Spleen (tissue), 11 donors: ENCODE measurements at regions not wholly inside any gene's neighbourhood (a gene's known extent, or its start where the extent isn't known, plus 50 kb on each side); places are given as distances from the start of the nearest gene placed in this dataset.

ENCODE experiments used
- DNase-seq: peaks from one replicate; pipeline ENCODE4 v3.0.0-alpha.2; 2020
- H3K27ac ChIP-seq, 8 donors: fragments of 200-600 bp; sonication (generic) in 7 of 8; 1 replicate in 4 of 8; 2 replicates in 4 of 8; pipeline versions ENCODE4 v1.5.0 to v1.8.0; 2016 to 2021; ENCODE audit warnings: inconsistent platforms in 4 of 8, mild to moderate bottlenecking in 4 of 8, moderate library complexity in 1 of 8
- H3K27me3 ChIP-seq, 7 donors: fragments of 200-600 bp; sonication (generic) in 6 of 7; replicated peaks in 1 of 7; 1 replicate in 4 of 7; 2 replicates in 3 of 7; pipeline versions ENCODE4 v1.5.0 to v1.8.0; 2016 to 2021; ENCODE audit warnings: inconsistent platforms in 3 of 7, mild to moderate bottlenecking in 1 of 7
- H3K36me3 ChIP-seq, 6 donors: fragments of 200-600 bp; sonication (generic) in 5 of 6; 1 replicate in 4 of 6; 2 replicates in 2 of 6; pipeline versions ENCODE4 v1.5.0 to v1.8.0; 2016 to 2021; ENCODE audit warnings: inconsistent platforms in 2 of 6
- H3K4me1 ChIP-seq, 6 donors: fragments of 200-600 bp; sonication (generic) in 5 of 6; 1 replicate in 3 of 6; 2 replicates in 3 of 6; pipeline versions ENCODE4 v1.5.0 to v1.8.0; 2016 to 2021; ENCODE audit warnings: inconsistent platforms in 3 of 6
- H3K4me3 ChIP-seq, 8 donors: fragments of 200-600 bp; sonication (generic) in 7 of 8; 1 replicate in 4 of 8; 2 replicates in 4 of 8; pipeline versions ENCODE4 v1.5.0 to v1.8.0; 2016 to 2021; ENCODE audit warnings: inconsistent platforms in 4 of 8, mild to moderate bottlenecking in 4 of 8, moderate library complexity in 2 of 8
- H3K9me3 ChIP-seq, 8 donors: fragments of 200-600 bp; sonication (generic) in 7 of 8; 1 replicate in 4 of 8; 2 replicates in 4 of 8; pipeline versions ENCODE4 v1.5.0 to v1.8.0; 2016 to 2021; ENCODE audit warnings: inconsistent platforms in 4 of 8
- CTCF ChIP-seq, 11 experiments: fragments of 200-600 bp in 7 of 11; fragments of 450-650 bp in 4 of 11; sonication (generic) in 4 of 11; IDR thresholded peaks in 8 of 11; conservative IDR thresholded peaks in 3 of 11; 1 replicate in 7 of 11; 2 replicates in 4 of 11; pipeline versions ENCODE4 v1.4.0 to v1.8.0; 2016 to 2021; ENCODE audit warnings: antibody characterized with exemption in 11 of 11, inconsistent platforms in 4 of 11, mild to moderate bottlenecking in 1 of 11
- POLR2A ChIP-seq, 3 donors: fragments of 450-650 bp; IDR thresholded peaks; one replicate each; pipeline ENCODE4 v1.5.1; 2017; ENCODE audit warnings: antibody characterized with exemption in 3 of 3, mild to moderate bottlenecking in 1 of 3
- POLR2AphosphoS5 ChIP-seq, 3 donors: sonication (generic); formaldehyde crosslinking; IDR thresholded peaks; one replicate each; pipeline ENCODE4 v1.5.1; 2017; ENCODE audit warnings: antibody characterized with exemption in 3 of 3
- WGBS, 5 donors: extraction: QIAGEN DNeasy Blood & Tissue Kit in 3 of 5; methylation state at CpG; one replicate each; pipeline versions ENCODE4 v1.1.5 to v1.1.7; 2013 to 2018; 5-methylcytosine and 5-hydroxymethylcytosine counted together
- intact Hi-C: fragments of 100-400 bp; cut with DNase I; formaldehyde crosslinking; loops from one replicate; pipeline ENCODE4 v1.15.0; 2023; ENCODE audit warnings: low total_unique reads
- donor health status: healthy with polysubstance abuse.
- donor health status: DM: no; HTN: no; CAD: no; lungs with moderate emphysema.
- donor health status: DM: no; HTN: no; CAD: no.
- donor health status: Bipolar disorder and iron deficiency.
- donor health status: healthy.
- donor health status: DM: no; HTN: no; CAD: no.
- donor health status: DM: yes; HTN: yes; CAD: no.

- H3K27me3 ChIP-seq: no peaks in the 10 kb centered on the region
- intact Hi-C loops: no loop called here
- 79 to 94% (median 87%) methylated on average over 6 of the region's 6 CpGs for WGBS, 5 donors
- no peaks in the 10 kb centered on the region for H3K4me1 ChIP-seq
- no peak overlapping the region for H3K4me3 ChIP-seq
- TF ChIP-seq CTCF (IDR thresholded peaks at IDR 0.05 in 8 of 11, conservative IDR thresholded peaks at IDR 0.05 in 3 of 11) (no peak), POLR2AphosphoS5 (IDR thresholded peaks at IDR 0.05) (no peak), POLR2A (IDR thresholded peaks at IDR 0.05) (no peak)
- no peaks in the 10 kb centered on the region for H3K36me3 ChIP-seq
- H3K27ac ChIP-seq: peak overlapping the region in 2 of 8 donors; percentile 15 to 28
- DNase-seq: no peak
- H3K9me3 ChIP-seq: peaks cover 4 to 58% (median 36%) of the 10 kb centered on the region in 8 donors
These were observed 110.0 kb upstream of the TRIM24 start for GRCh38 chr7:138349841-138350700.

GRCh38 chr7:138350701-138351357, 109.2 kb upstream of the TRIM24 start:
- intact Hi-C loops: no loop called here
- no peak overlapping the region for H3K4me3 ChIP-seq

GRCh38 chr7:138352570-138353461, 107.2 kb upstream of the TRIM24 start:
- Histone ChIP-seq H3K4me3 (no peak overlapping the region), H3K9me3 (peaks cover 4 to 30% (median 20%) of the 10 kb centered on the region in 8 donors), H3K27ac (peak overlapping the region in 2 of 8 donors; percentile 10 to 26), H3K27me3 (no peaks in the 10 kb centered on the region), H3K4me1 (no peaks in the 10 kb centered on the region), H3K36me3 (no peaks in the 10 kb centered on the region)
- 74 to 83% (median 76%) methylated on average over 7 to 10 of the region's 10 CpGs for WGBS, 5 donors
- intact Hi-C loops: no loop called here
- TF ChIP-seq POLR2AphosphoS5 (IDR thresholded peaks at IDR 0.05): peak in 1 of 3 donors; percentile 45
- TF ChIP-seq CTCF (IDR thresholded peaks at IDR 0.05 in 8 of 11, conservative IDR thresholded peaks at IDR 0.05 in 3 of 11): no peak
- DNase-seq: no peak

More at GRCh38 chr7:138350701-138351357, 109.2 kb upstream of the TRIM24 start:
- Histone ChIP-seq H3K27me3 (no peaks in the 10 kb centered on the region), H3K27ac (no peak overlapping the region), H3K36me3 (no peaks in the 10 kb centered on the region), H3K4me1 (no peaks in the 10 kb centered on the region), H3K9me3 (peaks cover 4 to 50% (median 28%) of the 10 kb centered on the region in 8 donors)
- no peak for DNase-seq
- no peak for TF ChIP-seq CTCF (IDR thresholded peaks at IDR 0.05 in 8 of 11, conservative IDR thresholded peaks at IDR 0.05 in 3 of 11)
- no peak for TF ChIP-seq POLR2A (IDR thresholded peaks at IDR 0.05)
- TF ChIP-seq POLR2AphosphoS5 (IDR thresholded peaks at IDR 0.05): no peak
- 64 to 81% (median 67%) methylated on average over 2 of the region's 2 CpGs for WGBS, 5 donors
